T-helper 2 cell treated with Interferon-gamma antibody and Interleukin-4, amounts not matched to agents 5 μg/mL and 100 μg/mL, for 36 hours (primary cell): ENCODE measurements at regions not wholly inside any gene's neighbourhood (a gene's known extent, or its start where the extent isn't known, plus 50 kb on each side); places are given as distances from the start of the nearest gene placed in this dataset.

Source experiments
- DNase-seq: peaks from one replicate; pipeline ENCODE4 v3.0.0; 2021; ENCODE audit warnings: low spot score
- H3K27ac Mint-ChIP-seq: one replicate; pipeline ENCODE4 v1.8.0; 2021; ENCODE audit warnings: mild to moderate bottlenecking, mixed read lengths
- H3K27me3 Mint-ChIP-seq: one replicate; pipeline ENCODE4 v1.8.0; 2021; ENCODE audit warnings: low read depth, mixed read lengths
- H3K36me3 Mint-ChIP-seq: one replicate; pipeline ENCODE4 v1.8.0; 2021; ENCODE audit warnings: low read depth, mixed read lengths
- H3K4me1 Mint-ChIP-seq: one replicate; pipeline ENCODE4 v1.8.0; 2021; ENCODE audit warnings: low read depth, mixed read lengths
- H3K4me3 Mint-ChIP-seq: one replicate; pipeline ENCODE4 v1.8.0; 2022; ENCODE audit warnings: mild to moderate bottlenecking, moderate library complexity, mixed read lengths
- H3K9me3 Mint-ChIP-seq: one replicate; pipeline ENCODE4 v1.8.0; 2021; ENCODE audit warnings: mixed read lengths

- Mint-ChIP-seq H3K27me3 (no peaks in the 10 kb centered on the region), H3K4me3 (no peak overlapping the region)
Observed at GRCh38 chr4:11111370-11111769, 317.3 kb downstream of the HS3ST1 start.

GRCh38 chr4:11106759-11107158, 321.9 kb downstream of the HS3ST1 start:
- H3K9me3 Mint-ChIP-seq = peaks cover 4% of the 10 kb centered on the region
- H3K27ac Mint-ChIP-seq = no peak overlapping the region
- DNase-seq = no peak
- H3K4me1 Mint-ChIP-seq = no peaks in the 10 kb centered on the region
- H3K36me3 Mint-ChIP-seq = no peaks in the 10 kb centered on the region
- H3K4me3 Mint-ChIP-seq = no peak overlapping the region
- no peaks in the 10 kb centered on the region for H3K27me3 Mint-ChIP-seq

More at GRCh38 chr4:11111370-11111769, 317.3 kb downstream of the HS3ST1 start:
- Mint-ChIP-seq H3K9me3 (no peaks in the 10 kb centered on the region), H3K36me3 (no peaks in the 10 kb centered on the region), H3K4me1 (no peaks in the 10 kb centered on the region), H3K27ac (no peak overlapping the region)
- DNase-seq = no peak

- Mint-ChIP-seq H3K36me3 (no peaks in the 10 kb centered on the region), H3K27ac (no peak overlapping the region), H3K4me1 (no peaks in the 10 kb centered on the region), H3K27me3 (no peaks in the 10 kb centered on the region), H3K4me3 (no peak overlapping the region), H3K9me3 (peaks cover 4% of the 10 kb centered on the region)
- no peak for DNase-seq
Observed at GRCh38 chr4:11106190-11106589, 322.5 kb downstream of the HS3ST1 start.

GRCh38 chr4:11105715-11106114, 323.0 kb downstream of the HS3ST1 start:
- no peaks in the 10 kb centered on the region for H3K27me3 Mint-ChIP-seq
- DNase-seq = no peak
- no peaks in the 10 kb centered on the region for H3K36me3 Mint-ChIP-seq
- H3K9me3 Mint-ChIP-seq = peaks cover 4% of the 10 kb centered on the region
- H3K4me3 Mint-ChIP-seq = no peak overlapping the region
- no peak overlapping the region for H3K27ac Mint-ChIP-seq
- H3K4me1 Mint-ChIP-seq = no peaks in the 10 kb centered on the region

GRCh38 chr4:11098461-11098860, 330.2 kb downstream of the HS3ST1 start:
- Mint-ChIP-seq H3K4me1 (no peaks in the 10 kb centered on the region), H3K27ac (no peak overlapping the region), H3K4me3 (no peak overlapping the region), H3K27me3 (no peaks in the 10 kb centered on the region), H3K36me3 (no peaks in the 10 kb centered on the region), H3K9me3 (peaks cover 4% of the 10 kb centered on the region)
- no peak for DNase-seq

GRCh38 chr4:11097725-11098124, 331.0 kb downstream of the HS3ST1 start:
- no peak overlapping the region for H3K27ac Mint-ChIP-seq
- no peak for DNase-seq
- H3K27me3 Mint-ChIP-seq = no peaks in the 10 kb centered on the region
- no peak overlapping the region for H3K4me3 Mint-ChIP-seq
- peaks cover 4% of the 10 kb centered on the region for H3K9me3 Mint-ChIP-seq
- H3K36me3 Mint-ChIP-seq = no peaks in the 10 kb centered on the region
- H3K4me1 Mint-ChIP-seq = no peaks in the 10 kb centered on the region

GRCh38 chr4:11081006-11081405, 347.7 kb downstream of the HS3ST1 start:
- Mint-ChIP-seq H3K4me1 (no peaks in the 10 kb centered on the region), H3K27me3 (no peaks in the 10 kb centered on the region), H3K9me3 (no peaks in the 10 kb centered on the region), H3K4me3 (no peak overlapping the region), H3K27ac (no peak overlapping the region), H3K36me3 (no peaks in the 10 kb centered on the region)
- no peak for DNase-seq

GRCh38 chr4:11079171-11079570, 349.5 kb downstream of the HS3ST1 start:
- Mint-ChIP-seq H3K4me1 (no peaks in the 10 kb centered on the region), H3K27ac (no peak overlapping the region), H3K9me3 (no peaks in the 10 kb centered on the region), H3K4me3 (no peak overlapping the region), H3K36me3 (no peaks in the 10 kb centered on the region), H3K27me3 (no peaks in the 10 kb centered on the region)
- DNase-seq = no peak

GRCh38 chr4:11074581-11075241, 354.0 kb downstream of the HS3ST1 start:
- Mint-ChIP-seq H3K4me1 (no peaks in the 10 kb centered on the region), H3K4me3 (no peak overlapping the region), H3K27me3 (no peaks in the 10 kb centered on the region), H3K9me3 (no peaks in the 10 kb centered on the region), H3K36me3 (no peaks in the 10 kb centered on the region), H3K27ac (no peak overlapping the region)
- no peak for DNase-seq

- Mint-ChIP-seq H3K36me3 (no peaks in the 10 kb centered on the region), H3K4me3 (no peak overlapping the region), H3K27ac (no peak overlapping the region), H3K4me1 (no peaks in the 10 kb centered on the region), H3K9me3 (no peaks in the 10 kb centered on the region), H3K27me3 (no peaks in the 10 kb centered on the region)
- no peak for DNase-seq
Observed at GRCh38 chr4:11073621-11074051, 355.1 kb downstream of the HS3ST1 start.

- Mint-ChIP-seq H3K36me3 (no peaks in the 10 kb centered on the region), H3K27me3 (no peaks in the 10 kb centered on the region), H3K4me3 (no peak overlapping the region), H3K9me3 (no peaks in the 10 kb centered on the region), H3K27ac (no peak overlapping the region), H3K4me1 (no peaks in the 10 kb centered on the region)
- no peak for DNase-seq
Observed at GRCh38 chr4:11072999-11073398, 355.7 kb downstream of the HS3ST1 start.

- Mint-ChIP-seq H3K9me3 (no peaks in the 10 kb centered on the region), H3K4me1 (no peaks in the 10 kb centered on the region), H3K27ac (no peak overlapping the region), H3K36me3 (no peaks in the 10 kb centered on the region), H3K4me3 (no peak overlapping the region), H3K27me3 (no peaks in the 10 kb centered on the region)
- DNase-seq = no peak
Observed at GRCh38 chr4:11072463-11072862, 356.2 kb downstream of the HS3ST1 start.

- H3K27me3 Mint-ChIP-seq = no peaks in the 10 kb centered on the region
- H3K9me3 Mint-ChIP-seq = no peaks in the 10 kb centered on the region
- no peaks in the 10 kb centered on the region for H3K36me3 Mint-ChIP-seq
- no peak overlapping the region for H3K27ac Mint-ChIP-seq
- no peak overlapping the region for H3K4me3 Mint-ChIP-seq
- no peak for DNase-seq
- H3K4me1 Mint-ChIP-seq = no peaks in the 10 kb centered on the region
Observed at GRCh38 chr4:11070813-11071212, 357.9 kb downstream of the HS3ST1 start.

GRCh38 chr4:11069581-11070211, 359.0 kb downstream of the HS3ST1 start:
- no peak for DNase-seq
- H3K27ac Mint-ChIP-seq = no peak overlapping the region
- no peaks in the 10 kb centered on the region for H3K36me3 Mint-ChIP-seq
- H3K27me3 Mint-ChIP-seq = no peaks in the 10 kb centered on the region
- H3K4me1 Mint-ChIP-seq = no peaks in the 10 kb centered on the region
- no peak overlapping the region for H3K4me3 Mint-ChIP-seq
- no peaks in the 10 kb centered on the region for H3K9me3 Mint-ChIP-seq

GRCh38 chr4:11069083-11069482, 359.6 kb downstream of the HS3ST1 start:
- DNase-seq = no peak
- H3K27ac Mint-ChIP-seq = no peak overlapping the region
- no peaks in the 10 kb centered on the region for H3K27me3 Mint-ChIP-seq
- no peaks in the 10 kb centered on the region for H3K9me3 Mint-ChIP-seq
- no peak overlapping the region for H3K4me3 Mint-ChIP-seq
- no peaks in the 10 kb centered on the region for H3K36me3 Mint-ChIP-seq
- no peaks in the 10 kb centered on the region for H3K4me1 Mint-ChIP-seq
